CD4-positive, alpha-beta T cell treated with Interferon gamma for 1 hour (primary cell): ENCODE measurements at regions not wholly inside any gene's neighbourhood (a gene's known extent, or its start where the extent isn't known, plus 50 kb on each side); places are given as distances from the start of the nearest gene placed in this dataset.

Source experiments
- DNase-seq: peaks from one replicate; pipeline ENCODE4 v3.0.0-alpha.2; 2020

- no peak for DNase-seq
These were observed 237.5 kb upstream of the SLC35B3 start for GRCh38 chr6:8672882-8673281.

GRCh38 chr6:8670792-8671191, 235.4 kb upstream of the SLC35B3 start:
- no peak for DNase-seq

- no peak for DNase-seq
These were observed 229.4 kb upstream of the SLC35B3 start for GRCh38 chr6:8664700-8665099.

GRCh38 chr6:8664070-8664469, 228.7 kb upstream of the SLC35B3 start:
- no peak for DNase-seq

GRCh38 chr6:8659404-8660189, 224.3 kb upstream of the SLC35B3 start:
- DNase-seq: no peak

GRCh38 chr6:8658416-8658815, 223.1 kb upstream of the SLC35B3 start:
- DNase-seq: no peak

GRCh38 chr6:8657522-8657921, 222.2 kb upstream of the SLC35B3 start:
- no peak for DNase-seq

GRCh38 chr6:8655670-8656454, 220.5 kb upstream of the SLC35B3 start:
- no peak for DNase-seq

- no peak for DNase-seq
These were observed 217.4 kb upstream of the SLC35B3 start for GRCh38 chr6:8652710-8653109.

- no peak for DNase-seq
These were observed 216.7 kb upstream of the SLC35B3 start for GRCh38 chr6:8651998-8652397.

GRCh38 chr6:8645212-8645611, 209.9 kb upstream of the SLC35B3 start:
- DNase-seq: no peak

- DNase-seq: no peak
These were observed 209.0 kb upstream of the SLC35B3 start for GRCh38 chr6:8644306-8644705.

- DNase-seq: no peak
These were observed 207.5 kb upstream of the SLC35B3 start for GRCh38 chr6:8642854-8643253.

GRCh38 chr6:8642131-8642530, 206.8 kb upstream of the SLC35B3 start:
- DNase-seq: no peak

GRCh38 chr6:8639928-8640649, 204.7 kb upstream of the SLC35B3 start:
- no peak for DNase-seq

GRCh38 chr6:8637896-8638597, 202.7 kb upstream of the SLC35B3 start:
- DNase-seq: no peak

- no peak for DNase-seq
These were observed 198.4 kb upstream of the SLC35B3 start for GRCh38 chr6:8633762-8634161.

GRCh38 chr6:8628736-8629135, 193.4 kb upstream of the SLC35B3 start:
- DNase-seq: no peak

- DNase-seq: no peak
These were observed 192.7 kb upstream of the SLC35B3 start for GRCh38 chr6:8628063-8628462.

GRCh38 chr6:8627085-8627861, 191.9 kb upstream of the SLC35B3 start:
- DNase-seq: no peak

- DNase-seq: no peak
These were observed 189.3 kb upstream of the SLC35B3 start for GRCh38 chr6:8624665-8625064.

- DNase-seq: no peak
These were observed 188.1 kb upstream of the SLC35B3 start for GRCh38 chr6:8623441-8623840.
